ENCODE measurements at regions not wholly inside any gene's neighbourhood (a gene's known extent, or its start where the extent isn't known, plus 50 kb on each side); places are given as distances from the start of the nearest gene placed in this dataset.

GRCh38 chr20:11832851-11833250 lies 84.8 kb upstream of the BTBD3 start:
- in situ Hi-C loops (cut with MboI; ENCODE audit: low sequenced_read_pairs): no loop called here

DNA sequence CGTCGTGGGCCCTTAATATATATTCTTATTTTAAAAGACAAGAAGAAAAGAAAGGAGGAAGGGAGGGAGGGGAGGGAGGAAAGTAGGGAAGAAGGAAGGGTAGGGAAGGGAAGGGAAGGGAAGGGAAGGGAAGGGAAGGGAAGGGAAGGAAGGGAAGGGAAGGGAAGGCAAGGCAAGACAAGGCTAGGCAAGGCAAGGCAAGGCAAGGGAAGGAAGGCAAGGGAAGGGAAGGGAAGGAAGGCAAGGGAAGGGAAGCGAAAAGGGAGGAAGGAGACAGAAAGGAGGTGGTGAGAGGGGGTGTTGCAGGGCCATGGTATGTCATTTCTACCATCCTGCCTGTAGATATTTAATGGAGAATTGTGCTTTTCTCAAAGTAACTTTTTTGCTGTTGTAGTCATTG lies 83.9 kb upstream of the BTBD3 start:
- in situ Hi-C loops (cut with MboI; ENCODE audit: low sequenced_read_pairs): no loop called here

DNA sequence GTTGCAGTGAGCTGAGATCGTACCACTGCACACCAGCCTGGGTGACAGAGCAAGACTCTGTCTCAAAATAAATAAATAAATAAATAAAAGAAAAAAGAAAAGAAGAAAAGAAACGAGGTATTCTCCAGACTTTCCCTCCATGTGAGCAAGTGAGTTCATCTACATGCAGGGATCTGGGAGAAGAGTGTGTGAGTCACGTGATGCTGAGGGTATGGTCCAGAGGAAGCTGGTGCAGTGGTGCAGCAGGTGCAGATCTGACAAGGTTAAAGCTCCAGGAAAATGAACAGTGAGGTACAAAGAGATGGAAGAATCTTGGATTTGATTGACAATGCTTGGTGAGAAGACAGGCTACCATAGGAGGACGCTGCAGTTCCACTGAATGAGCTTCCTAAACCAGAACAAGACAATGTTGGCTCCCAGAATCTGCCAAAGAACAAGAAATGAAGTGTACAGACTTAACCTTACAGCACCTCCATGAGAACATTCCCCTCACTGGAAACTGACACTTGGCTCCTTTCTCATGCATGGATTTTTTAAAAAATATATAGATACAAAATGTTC lies 79.5 kb upstream of the BTBD3 start:
- in situ Hi-C loops (cut with MboI; ENCODE audit: low sequenced_read_pairs): no loop called here

- in situ Hi-C loops (cut with MboI; ENCODE audit: low sequenced_read_pairs): no loop called here
Observed at GRCh38 chr20:11841972-11842461, 75.7 kb upstream of the BTBD3 start.

- in situ Hi-C loops (cut with MboI; ENCODE audit: low sequenced_read_pairs): no loop called here
Observed at GRCh38 chr20:11843289-11843688, 74.4 kb upstream of the BTBD3 start.

DNA sequence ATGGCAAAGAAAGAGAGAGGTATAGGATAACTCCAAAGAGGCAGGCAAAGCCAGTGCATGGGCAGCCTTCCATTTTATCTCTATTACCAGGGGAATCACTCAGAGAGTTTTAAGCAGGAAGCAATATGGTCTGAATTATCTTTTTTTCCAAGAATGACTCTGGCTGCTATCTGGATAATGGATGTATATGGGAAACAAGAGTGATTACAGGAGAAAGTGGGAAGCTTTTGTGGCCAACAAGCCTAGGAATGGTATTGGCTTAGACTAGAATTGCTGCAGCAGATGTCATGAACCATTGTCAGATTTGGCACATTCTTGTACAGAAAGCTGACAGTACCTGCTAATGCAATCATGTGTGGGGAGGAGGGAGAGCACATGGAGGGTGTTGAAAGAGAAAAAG lies 73.0 kb upstream of the BTBD3 start:
- in situ Hi-C loops (cut with MboI; ENCODE audit: low sequenced_read_pairs): no loop called here

GRCh38 chr20:11845340-11845739 lies 72.4 kb upstream of the BTBD3 start:
- in situ Hi-C loops (cut with MboI; ENCODE audit: low sequenced_read_pairs): no loop called here

DNA sequence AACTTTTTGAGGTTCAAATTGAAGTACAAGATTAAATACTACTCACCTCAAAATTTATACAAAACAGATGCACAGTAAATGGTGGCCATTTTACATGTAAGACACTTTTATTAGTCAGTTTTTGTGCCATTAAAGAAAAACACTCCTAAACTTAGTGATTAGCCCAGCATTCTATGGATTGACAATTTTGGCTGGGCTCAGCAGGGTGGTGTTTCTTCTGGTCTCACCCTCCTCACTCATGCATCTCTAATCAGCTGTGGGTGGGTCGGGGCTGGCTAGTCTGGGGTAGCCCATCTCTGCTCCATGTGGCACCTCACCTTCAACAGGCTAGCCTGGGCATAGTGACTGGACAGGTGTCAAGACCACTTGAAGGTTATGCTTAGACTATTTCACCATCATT lies 71.6 kb upstream of the BTBD3 start:
- in situ Hi-C loops (cut with MboI; ENCODE audit: low sequenced_read_pairs): no loop called here

DNA sequence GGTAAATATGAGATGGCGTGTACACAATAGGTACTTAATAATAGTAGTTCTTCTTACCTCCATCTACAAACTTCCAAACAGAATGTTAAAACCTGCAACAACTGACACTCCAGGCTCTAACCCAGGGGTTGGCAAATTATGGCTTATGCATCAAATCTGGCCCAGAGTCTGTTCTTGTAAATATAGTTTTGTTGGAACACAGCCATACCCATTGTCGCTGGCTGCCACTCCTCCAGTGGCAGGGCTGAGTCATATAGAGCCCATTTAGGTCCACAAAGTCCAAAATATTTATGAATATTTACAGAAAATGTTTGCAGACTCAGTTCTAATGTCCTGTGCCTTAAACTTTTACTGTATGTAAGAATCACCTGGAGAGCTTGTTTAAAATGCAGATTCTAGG lies 69.9 kb upstream of the BTBD3 start:
- in situ Hi-C loops (cut with MboI; ENCODE audit: low sequenced_read_pairs): no loop called here

DNA sequence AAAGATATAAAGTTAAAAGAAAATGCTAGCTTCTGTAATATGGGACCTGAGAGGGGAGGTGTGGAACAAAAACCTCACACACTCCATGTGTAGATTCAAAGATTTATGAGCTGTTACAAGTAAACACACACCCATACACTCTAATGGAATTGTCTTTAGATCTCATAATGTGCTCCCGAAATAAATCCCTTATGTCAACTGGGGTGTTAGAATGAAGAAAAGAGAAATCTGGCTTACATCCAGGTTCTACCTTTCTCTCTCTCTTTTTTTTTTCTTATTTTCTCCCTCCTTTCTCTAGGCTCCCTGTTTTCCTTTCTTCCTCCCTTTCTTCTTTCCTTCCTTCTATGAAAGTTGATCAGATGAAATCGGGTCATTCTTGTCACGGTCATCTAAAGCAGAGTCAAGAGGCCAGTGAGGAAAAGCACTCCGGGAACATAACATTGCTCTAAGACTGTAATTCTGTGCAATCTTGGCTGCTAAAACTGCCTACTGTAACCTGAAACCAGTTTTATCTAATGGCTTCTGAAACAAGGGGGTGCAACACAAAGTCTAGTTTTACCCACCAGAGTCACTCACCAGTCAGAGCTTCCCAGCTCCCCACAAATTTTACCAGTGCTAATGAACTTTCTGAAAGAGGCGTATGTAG lies 68.3 kb upstream of the BTBD3 start:
- in situ Hi-C loops (cut with MboI; ENCODE audit: low sequenced_read_pairs): no loop called here

- in situ Hi-C loops (cut with MboI; ENCODE audit: low sequenced_read_pairs): no loop called here
Observed at GRCh38 chr20:11849976-11850670, 67.6 kb upstream of the BTBD3 start.

GRCh38 chr20:11850901-11851300 lies 66.8 kb upstream of the BTBD3 start:
- in situ Hi-C loops (cut with MboI; ENCODE audit: low sequenced_read_pairs): no loop called here

DNA sequence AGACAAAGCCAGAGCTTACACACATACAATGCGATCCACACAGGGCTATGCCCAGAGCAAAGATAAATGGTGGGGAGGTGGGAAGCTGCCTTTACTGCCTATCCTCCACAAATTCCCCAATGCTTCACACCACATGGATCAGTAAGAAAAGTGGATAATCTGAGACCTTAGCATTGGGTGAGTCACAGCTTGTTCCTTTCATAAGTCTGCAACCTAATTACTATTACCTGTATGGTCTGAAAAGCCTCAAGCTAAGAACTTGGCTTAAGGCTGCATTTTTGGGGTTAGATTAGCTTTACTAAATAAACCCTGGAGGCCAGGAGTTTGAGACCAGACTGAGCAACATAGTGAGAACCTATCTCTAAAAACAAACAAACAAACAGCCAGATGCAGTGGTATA lies 66.0 kb upstream of the BTBD3 start:
- in situ Hi-C loops (cut with MboI; ENCODE audit: low sequenced_read_pairs): no loop called here

DNA sequence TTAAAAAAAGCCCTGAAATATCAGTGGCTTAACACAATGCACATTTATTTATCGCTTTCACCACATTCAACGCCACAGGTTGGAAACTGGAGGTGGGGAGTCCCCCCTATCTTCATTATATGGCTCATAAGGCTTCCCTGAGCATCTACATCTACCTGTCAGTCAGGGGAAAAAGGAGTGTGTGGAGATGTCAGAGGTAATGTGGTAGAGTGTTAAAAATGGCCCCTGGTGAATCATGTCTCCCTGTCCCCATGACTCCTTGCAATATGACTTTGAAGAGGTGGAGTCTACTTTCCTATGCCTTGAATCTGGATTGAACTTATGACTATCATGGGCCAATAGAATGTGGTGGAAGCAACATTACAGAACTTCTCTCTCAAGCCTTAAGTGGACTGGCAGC lies 65.5 kb upstream of the BTBD3 start:
- in situ Hi-C loops (cut with MboI; ENCODE audit: low sequenced_read_pairs): no loop called here

DNA sequence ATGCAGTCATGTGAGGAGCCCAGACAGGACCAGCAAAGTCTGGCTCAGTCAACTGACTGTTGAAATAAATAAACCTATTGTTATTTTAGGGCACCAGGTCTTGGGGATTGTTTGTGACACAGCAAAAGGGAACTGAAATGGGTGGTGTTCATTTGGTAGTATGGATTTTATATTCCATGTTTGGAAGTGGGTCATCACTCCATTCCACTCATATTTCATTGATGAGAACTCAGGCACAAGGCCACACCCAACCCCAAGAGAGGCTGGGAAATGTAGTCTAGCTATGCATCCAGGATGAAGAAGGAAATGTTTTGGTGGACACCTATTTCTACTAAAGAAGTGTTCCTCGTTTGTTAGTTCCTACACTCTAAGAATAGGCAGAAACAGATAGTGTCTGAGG lies 64.9 kb upstream of the BTBD3 start:
- in situ Hi-C loops (cut with MboI; ENCODE audit: low sequenced_read_pairs): no loop called here

GRCh38 chr20:11853359-11853758 lies 64.3 kb upstream of the BTBD3 start:
- in situ Hi-C loops (cut with MboI; ENCODE audit: low sequenced_read_pairs): no loop called here

DNA sequence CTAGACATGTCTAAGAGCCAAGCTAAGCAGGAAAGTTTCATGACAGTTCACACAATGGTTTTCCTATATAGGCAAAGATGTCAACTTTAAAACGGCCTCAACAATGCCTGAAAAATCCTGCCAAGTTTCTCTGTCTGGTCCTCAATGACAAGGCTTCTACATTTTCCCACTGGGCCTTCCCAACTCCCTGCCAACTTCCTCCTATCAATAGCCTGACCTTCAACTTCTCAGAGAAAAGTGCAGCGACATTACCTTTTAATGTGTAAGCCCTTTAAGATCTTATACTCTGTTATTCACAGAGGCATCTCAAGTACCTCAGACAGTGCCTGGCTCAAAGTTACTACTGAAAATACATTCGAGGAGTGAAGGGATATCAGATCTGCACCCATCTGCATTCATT lies 56.2 kb upstream of the BTBD3 start:
- in situ Hi-C loops (cut with MboI; ENCODE audit: low sequenced_read_pairs): no loop called here

DNA sequence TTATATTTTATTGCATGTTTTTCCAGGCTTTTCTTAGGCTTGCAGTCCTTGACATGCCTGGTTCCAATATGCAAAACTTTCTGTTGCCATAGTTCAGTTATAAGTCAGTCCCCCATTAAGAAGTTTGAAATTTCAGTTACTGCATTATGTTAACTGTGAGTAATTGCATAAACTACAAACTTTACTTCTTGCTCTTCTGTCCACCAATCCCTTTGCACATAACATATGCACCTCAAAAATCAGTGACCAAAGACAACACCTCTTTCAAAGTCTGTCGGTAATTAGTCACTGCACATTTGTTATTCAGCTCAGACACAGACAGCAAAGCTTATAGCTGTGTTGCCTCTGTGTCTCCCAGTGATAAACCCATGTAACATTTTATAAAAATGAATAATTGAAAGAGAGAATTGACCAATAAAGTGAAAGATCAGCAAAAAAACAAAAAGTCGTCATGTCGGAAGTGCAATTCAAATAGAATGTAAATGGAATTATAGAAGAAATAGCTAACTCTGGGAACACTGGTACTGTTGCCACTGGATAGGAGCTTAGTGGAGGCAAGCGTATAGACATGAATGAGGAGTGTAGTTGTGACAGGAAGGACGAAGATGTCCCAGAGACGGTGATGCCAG lies 50.3 kb upstream of the BTBD3 start:
- in situ Hi-C loops (cut with MboI; ENCODE audit: low sequenced_read_pairs): no loop called here
